NCI-H748 (cell line): ENCODE measurements at regions not wholly inside any gene's neighbourhood (a gene's known extent, or its start where the extent isn't known, plus 50 kb on each side); places are given as distances from the start of the nearest gene placed in this dataset.
A peak's percentile ranks its signal among the peaks of the same experiment; 100 is the strongest.
"Not testable (repeated sequence)": the region's sequence is repeated elsewhere in the genome, so short reads cannot be mapped to it uniquely, and the experiment has no call there.

Experiments used
- DNase-seq: peaks from one replicate; lab custom pipeline; 2025; ENCODE audit not compliant: unreplicated experiment; lab: John Stamatoyannopoulos, UW

- peak; percentile 94 for DNase-seq
Measured at GRCh38 chr6:27049863-27050781, 197.4 kb upstream of the PRSS16 start.

GRCh38 chr6:27052082-27052730, 195.3 kb upstream of the PRSS16 start:
- not testable (repeated sequence) for DNase-seq

- DNase-seq, result no peak
Measured at GRCh38 chr6:27052731-27053082, 194.8 kb upstream of the PRSS16 start.

- DNase-seq, result peak; percentile 35
Measured at GRCh38 chr6:27053738-27054137, 193.8 kb upstream of the PRSS16 start.

- DNase-seq, result no peak
Measured at GRCh38 chr6:27056615-27057014, 190.9 kb upstream of the PRSS16 start.

- peak; percentile 100 for DNase-seq
Measured at GRCh38 chr6:27059621-27060425, 187.7 kb upstream of the PRSS16 start.

- no peak for DNase-seq
Measured at GRCh38 chr6:27061235-27061993, 186.1 kb upstream of the PRSS16 start.

GRCh38 chr6:27062755-27063154, 184.7 kb upstream of the PRSS16 start:
- peak; percentile 65 for DNase-seq

- no peak for DNase-seq
Measured at GRCh38 chr6:27065183-27065582, 182.3 kb upstream of the PRSS16 start.

- no peak for DNase-seq
Measured at GRCh38 chr6:27066381-27066780, 181.1 kb upstream of the PRSS16 start.

GRCh38 chr6:27066802-27067201, 180.7 kb upstream of the PRSS16 start:
- DNase-seq, result peak; percentile 61

GRCh38 chr6:27073441-27073840, 174.1 kb upstream of the PRSS16 start:
- DNase-seq, result no peak

- peak; percentile 93 for DNase-seq
Measured at GRCh38 chr6:27076116-27076515, 171.4 kb upstream of the PRSS16 start.

- peak; percentile 94 for DNase-seq
Measured at GRCh38 chr6:27078734-27079357, 168.7 kb upstream of the PRSS16 start.

- no peak for DNase-seq
Measured at GRCh38 chr6:27081188-27081587, 166.3 kb upstream of the PRSS16 start.

- peak; percentile 94 for DNase-seq
Measured at GRCh38 chr6:27081931-27082330, 165.6 kb upstream of the PRSS16 start.

GRCh38 chr6:27088068-27088467, 159.4 kb upstream of the PRSS16 start:
- DNase-seq, result no peak

GRCh38 chr6:27091661-27092315, 155.7 kb upstream of the PRSS16 start:
- no peak for DNase-seq

- no peak for DNase-seq
Measured at GRCh38 chr6:27092316-27092692, 155.2 kb upstream of the PRSS16 start.

- DNase-seq, result no peak
Measured at GRCh38 chr6:27095914-27096313, 151.6 kb upstream of the PRSS16 start.
